ENCODE measurements at regions not wholly inside any gene's neighbourhood (a gene's known extent, or its start where the extent isn't known, plus 50 kb on each side); places are given as distances from the start of the nearest gene placed in this dataset.

- TF ChIP-seq, protein P1, sequence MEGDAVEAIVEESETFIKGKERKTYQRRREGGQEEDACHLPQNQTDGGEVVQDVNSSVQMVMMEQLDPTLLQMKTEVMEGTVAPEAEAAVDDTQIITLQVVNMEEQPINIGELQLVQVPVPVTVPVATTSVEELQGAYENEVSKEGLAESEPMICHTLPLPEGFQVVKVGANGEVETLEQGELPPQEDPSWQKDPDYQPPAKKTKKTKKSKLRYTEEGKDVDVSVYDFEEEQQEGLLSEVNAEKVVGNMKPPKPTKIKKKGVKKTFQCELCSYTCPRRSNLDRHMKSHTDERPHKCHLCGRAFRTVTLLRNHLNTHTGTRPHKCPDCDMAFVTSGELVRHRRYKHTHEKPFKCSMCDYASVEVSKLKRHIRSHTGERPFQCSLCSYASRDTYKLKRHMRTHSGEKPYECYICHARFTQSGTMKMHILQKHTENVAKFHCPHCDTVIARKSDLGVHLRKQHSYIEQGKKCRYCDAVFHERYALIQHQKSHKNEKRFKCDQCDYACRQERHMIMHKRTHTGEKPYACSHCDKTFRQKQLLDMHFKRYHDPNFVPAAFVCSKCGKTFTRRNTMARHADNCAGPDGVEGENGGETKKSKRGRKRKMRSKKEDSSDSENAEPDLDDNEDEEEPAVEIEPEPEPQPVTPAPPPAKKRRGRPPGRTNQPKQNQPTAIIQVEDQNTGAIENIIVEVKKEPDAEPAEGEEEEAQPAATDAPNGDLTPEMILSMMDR (IDR thresholded peaks at IDR 0.05; ENCODE audit: borderline replicate concordance, extremely low read depth, insufficient read depth), result no peak
- intact Hi-C loops (cut with DNase I), result no loop called here
- Histone ChIP-seq H3K9me3 (ENCODE audit: control insufficient read depth in 2 of 3, insufficient read depth in 1 of 3, low read length in 3 of 3) (no peaks in the 10 kb centered on the region), H3K36me3 (ENCODE audit: control insufficient read depth in 2 of 3, insufficient read depth in 3 of 3, low read length in 3 of 3) (no peaks in the 10 kb centered on the region), H3K27ac (ENCODE audit: low read depth in 2 of 2, low read length in 2 of 2) (peak overlapping the region in 1 of 2 donors; percentile 20), H3K27me3 (ENCODE audit: control insufficient read depth, insufficient read depth, low read length) (no peaks in the 10 kb centered on the region), H3K9ac (ENCODE audit: low read length in 3 of 3) (no peak overlapping the region), H3K4me3 (ENCODE audit: low read length in 3 of 3) (no peak overlapping the region), H3K4me1 (ENCODE audit: control insufficient read depth in 2 of 3, insufficient read depth in 2 of 3, low read depth in 1 of 3, low read length in 3 of 3) (no peaks in the 10 kb centered on the region)
- no peak for DNase-seq
- FAIRE-seq, result no peak
These were observed 217.5 kb downstream of the GJA1 start for GRCh38 chr6:121652726-121653623.

GRCh38 chr6:121653624-121654008 lies 218.2 kb downstream of the GJA1 start:
- FAIRE-seq (no peak), DNase-seq (peak in 1 of 5 donors; percentile 48)
- H3K4me3 ChIP-seq (ENCODE audit: low read length in 3 of 3), result no peak overlapping the region
- H3K9ac ChIP-seq (ENCODE audit: low read length in 3 of 3), result no peak overlapping the region
- H3K27ac ChIP-seq (ENCODE audit: low read depth in 2 of 2, low read length in 2 of 2), result no peak overlapping the region
- H3K9me3 ChIP-seq (ENCODE audit: control insufficient read depth in 2 of 3, insufficient read depth in 1 of 3, low read length in 3 of 3), result no peaks in the 10 kb centered on the region
- TF ChIP-seq, protein P1 (IDR thresholded peaks at IDR 0.05; ENCODE audit: borderline replicate concordance, extremely low read depth, insufficient read depth), result no peak
- intact Hi-C loops (cut with DNase I), result no loop called here
- no peaks in the 10 kb centered on the region for H3K4me1 ChIP-seq (ENCODE audit: control insufficient read depth in 2 of 3, insufficient read depth in 2 of 3, low read depth in 1 of 3, low read length in 3 of 3)
- H3K36me3 ChIP-seq (ENCODE audit: control insufficient read depth in 2 of 3, insufficient read depth in 3 of 3, low read length in 3 of 3), result no peaks in the 10 kb centered on the region
- H3K27me3 ChIP-seq (ENCODE audit: control insufficient read depth, insufficient read depth, low read length), result no peaks in the 10 kb centered on the region

DNA sequence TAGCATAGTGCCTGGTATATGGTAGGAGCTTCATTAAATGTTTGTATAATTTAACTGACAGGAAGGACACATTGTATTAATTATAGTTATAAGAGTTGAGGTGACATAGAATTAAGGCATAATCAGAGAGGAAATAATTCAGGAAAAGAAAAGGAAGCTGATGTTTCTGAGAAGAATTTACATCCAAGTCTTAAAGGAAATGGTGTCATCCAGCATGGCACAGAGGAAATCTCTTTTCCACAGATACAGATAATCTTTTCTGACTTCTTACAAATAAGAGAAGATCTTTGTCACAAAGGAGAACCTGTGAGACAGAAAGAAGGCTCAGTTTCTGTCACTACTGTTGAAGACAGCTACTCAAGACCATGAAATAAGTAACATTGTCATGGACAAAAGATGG lies 222.5 kb downstream of the GJA1 start:
- no peak for FAIRE-seq
- H3K9ac ChIP-seq (ENCODE audit: low read length in 3 of 3), result no peak overlapping the region
- H3K27ac ChIP-seq (ENCODE audit: low read depth in 2 of 2, low read length in 2 of 2), result no peak overlapping the region
- DNase-seq, result no peak
- intact Hi-C loops (cut with DNase I), result no loop called here
- no peaks in the 10 kb centered on the region for H3K9me3 ChIP-seq (ENCODE audit: control insufficient read depth in 2 of 3, insufficient read depth in 1 of 3, low read length in 3 of 3)
- H3K27me3 ChIP-seq (ENCODE audit: control insufficient read depth, insufficient read depth, low read length), result no peaks in the 10 kb centered on the region
- H3K36me3 ChIP-seq (ENCODE audit: control insufficient read depth in 2 of 3, insufficient read depth in 3 of 3, low read length in 3 of 3), result no peaks in the 10 kb centered on the region
- no peaks in the 10 kb centered on the region for H3K4me1 ChIP-seq (ENCODE audit: control insufficient read depth in 2 of 3, insufficient read depth in 2 of 3, low read depth in 1 of 3, low read length in 3 of 3)
- TF ChIP-seq, protein P1 (IDR thresholded peaks at IDR 0.05; ENCODE audit: borderline replicate concordance, extremely low read depth, insufficient read depth), result no peak
- H3K4me3 ChIP-seq (ENCODE audit: low read length in 3 of 3), result no peak overlapping the region
